SKM-1 treated with dmso at 0.1 percent for 144 hours (cell line): ENCODE measurements at regions not wholly inside any gene's neighbourhood (a gene's known extent, or its start where the extent isn't known, plus 50 kb on each side); places are given as distances from the start of the nearest gene placed in this dataset.
A peak's percentile ranks its signal among the peaks of the same experiment; 100 is the strongest.

Experiments used
- DNase-seq: peaks from one replicate; lab custom pipeline; 2025; ENCODE audit not compliant: unreplicated experiment; lab: John Stamatoyannopoulos, UW

- DNase-seq = no peak
These were observed 167.9 kb downstream of the TFAP2C start for GRCh38 chr20:56797023-56797422.

- DNase-seq = no peak
These were observed 169.5 kb downstream of the TFAP2C start for GRCh38 chr20:56798634-56799033.

- no peak for DNase-seq
These were observed 170.1 kb downstream of the TFAP2C start for GRCh38 chr20:56799187-56799586.

- no peak for DNase-seq
These were observed 171.0 kb downstream of the TFAP2C start for GRCh38 chr20:56800088-56800487.

- no peak for DNase-seq
These were observed 173.1 kb downstream of the TFAP2C start for GRCh38 chr20:56801971-56802755.

- DNase-seq = no peak
These were observed 173.7 kb downstream of the TFAP2C start for GRCh38 chr20:56802805-56803204.

- DNase-seq = no peak
These were observed 176.2 kb downstream of the TFAP2C start for GRCh38 chr20:56805313-56805712.

- DNase-seq = no peak
These were observed 176.9 kb downstream of the TFAP2C start for GRCh38 chr20:56805966-56806365.

GRCh38 chr20:56806952-56807517, 177.9 kb downstream of the TFAP2C start:
- no peak for DNase-seq

GRCh38 chr20:56808117-56808725, 179.1 kb downstream of the TFAP2C start:
- no peak for DNase-seq

GRCh38 chr20:56808732-56809131, 179.6 kb downstream of the TFAP2C start:
- no peak for DNase-seq

GRCh38 chr20:56809668-56810067, 180.6 kb downstream of the TFAP2C start:
- DNase-seq = no peak

GRCh38 chr20:56810141-56810540, 181.0 kb downstream of the TFAP2C start:
- DNase-seq = no peak

GRCh38 chr20:56815796-56816195, 186.7 kb downstream of the TFAP2C start:
- DNase-seq = no peak

GRCh38 chr20:56816349-56816748, 187.2 kb downstream of the TFAP2C start:
- DNase-seq = no peak

- DNase-seq = no peak
These were observed 188.9 kb downstream of the TFAP2C start for GRCh38 chr20:56817780-56818675.

- DNase-seq = no peak
These were observed 191.9 kb downstream of the TFAP2C start for GRCh38 chr20:56820984-56821383.

- no peak for DNase-seq
These were observed 197.2 kb downstream of the TFAP2C start for GRCh38 chr20:56826306-56826704.

GRCh38 chr20:56826705-56827665, 197.9 kb downstream of the TFAP2C start:
- peak; percentile 51 for DNase-seq

GRCh38 chr20:56827763-56828162, 198.7 kb downstream of the TFAP2C start:
- DNase-seq = no peak
